ENCODE measurements at regions not wholly inside any gene's neighbourhood (a gene's known extent, or its start where the extent isn't known, plus 50 kb on each side); places are given as distances from the start of the nearest gene placed in this dataset.

DNA sequence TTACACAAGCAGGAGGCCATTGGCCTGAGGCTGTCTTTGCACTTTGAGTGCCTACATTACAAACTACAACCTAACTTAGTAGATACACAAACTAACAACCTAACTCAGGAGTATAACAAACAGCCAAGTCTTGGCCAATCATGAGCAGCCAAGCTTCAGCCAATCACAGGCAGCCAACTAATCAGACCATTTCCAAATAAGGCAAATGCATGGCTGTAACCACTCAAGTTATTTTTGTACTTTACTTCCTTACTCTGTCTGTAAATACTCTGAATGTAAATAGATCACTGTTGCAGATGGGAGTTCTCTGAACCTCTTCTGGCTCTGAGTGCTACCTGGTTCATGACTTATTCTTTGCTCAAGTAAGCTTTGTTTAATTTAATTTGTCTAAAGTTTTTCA lies 748.1 kb upstream of the SGCG start:
- TF ChIP-seq, protein P1, sequence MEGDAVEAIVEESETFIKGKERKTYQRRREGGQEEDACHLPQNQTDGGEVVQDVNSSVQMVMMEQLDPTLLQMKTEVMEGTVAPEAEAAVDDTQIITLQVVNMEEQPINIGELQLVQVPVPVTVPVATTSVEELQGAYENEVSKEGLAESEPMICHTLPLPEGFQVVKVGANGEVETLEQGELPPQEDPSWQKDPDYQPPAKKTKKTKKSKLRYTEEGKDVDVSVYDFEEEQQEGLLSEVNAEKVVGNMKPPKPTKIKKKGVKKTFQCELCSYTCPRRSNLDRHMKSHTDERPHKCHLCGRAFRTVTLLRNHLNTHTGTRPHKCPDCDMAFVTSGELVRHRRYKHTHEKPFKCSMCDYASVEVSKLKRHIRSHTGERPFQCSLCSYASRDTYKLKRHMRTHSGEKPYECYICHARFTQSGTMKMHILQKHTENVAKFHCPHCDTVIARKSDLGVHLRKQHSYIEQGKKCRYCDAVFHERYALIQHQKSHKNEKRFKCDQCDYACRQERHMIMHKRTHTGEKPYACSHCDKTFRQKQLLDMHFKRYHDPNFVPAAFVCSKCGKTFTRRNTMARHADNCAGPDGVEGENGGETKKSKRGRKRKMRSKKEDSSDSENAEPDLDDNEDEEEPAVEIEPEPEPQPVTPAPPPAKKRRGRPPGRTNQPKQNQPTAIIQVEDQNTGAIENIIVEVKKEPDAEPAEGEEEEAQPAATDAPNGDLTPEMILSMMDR (IDR thresholded peaks at IDR 0.05; ENCODE audit: low read depth, low read length) = no peak
- TF ChIP-seq POLR2A (IDR thresholded peaks at IDR 0.05; ENCODE audit: extremely low read depth, insufficient read length) (no peak), MYC (IDR thresholded peaks at IDR 0.05; ENCODE audit: low read depth, low read length) (no peak)
